Karpas-422 (cell line): ENCODE measurements at regions not wholly inside any gene's neighbourhood (a gene's known extent, or its start where the extent isn't known, plus 50 kb on each side); places are given as distances from the start of the nearest gene placed in this dataset.
A peak's percentile ranks its signal among the peaks of the same experiment; 100 is the strongest.
"Not testable (repeated sequence)": the region's sequence is repeated elsewhere in the genome, so short reads cannot be mapped to it uniquely, and the experiment has no call there.

Experiments
- DNase-seq: peaks from one replicate; pipeline ENCODE4 v3.0.0-alpha.2; 2015
- H2AFZ ChIP-seq: fragments of 200-600 bp; sonication (generic); 2 replicates; pipeline ENCODE4 v1.6.1; 2014; ENCODE audit warnings: antibody characterized with exemption, low read length, mixed read lengths
- H3K27ac ChIP-seq: fragments of 200-600 bp; sonication (generic); 2 replicates; pipeline ENCODE4 v1.5.1; 2014; ENCODE audit warnings: mild to moderate bottlenecking, low read length, moderate library complexity
- H3K27me3 ChIP-seq: fragments of 200-600 bp; sonication (generic); 2 replicates; pipeline ENCODE4 v1.6.1; 2014; ENCODE audit warnings: low read length, mixed read lengths
- H3K36me3 ChIP-seq: fragments of 200-600 bp; sonication (generic); 2 replicates; pipeline ENCODE4 v1.6.1; 2014; ENCODE audit warnings: low read length, mixed read lengths; ENCODE audit not compliant: insufficient read depth
- H3K4me1 ChIP-seq: fragments of 200-600 bp; sonication (generic); 2 replicates; pipeline ENCODE4 v1.6.1; 2014; ENCODE audit warnings: mild to moderate bottlenecking, low read length, mixed read lengths
- H3K4me2 ChIP-seq: fragments of 200-600 bp; sonication (generic); 2 replicates; pipeline ENCODE4 v1.6.1; 2014; ENCODE audit warnings: low read length, low read depth, mild to moderate bottlenecking; ENCODE audit not compliant: poor library complexity, severe bottlenecking
- H3K4me3 ChIP-seq: fragments of 200-600 bp; sonication (generic); 2 replicates; pipeline ENCODE4 v1.5.1; 2014; ENCODE audit warnings: mild to moderate bottlenecking, antibody characterized with exemption, low read length, mixed read lengths
- H3K79me2 ChIP-seq: fragments of 200-600 bp; sonication (generic); 2 replicates; pipeline ENCODE4 v1.6.1; 2014; ENCODE audit warnings: mild to moderate bottlenecking, low read length, mixed read lengths
- H3K9ac ChIP-seq: fragments of 200-600 bp; sonication (generic); 2 replicates; pipeline ENCODE4 v1.6.0; 2014; ENCODE audit warnings: low read length
- H3K9me2 ChIP-seq: fragments of 200-600 bp; sonication (generic), shearing (Covaris generic); replicated peaks from 2 replicates; pipeline ENCODE4 v1.6.0; 2014; ENCODE audit warnings: mild to moderate bottlenecking, low read length, moderate library complexity; ENCODE audit not compliant: insufficient read depth
- H3K9me3 ChIP-seq: fragments of 300-700, 200-600 bp; sonication (generic); 2 replicates; pipeline ENCODE4 v1.6.1; 2014; ENCODE audit warnings: low read length, mixed read lengths
- H4K20me1 ChIP-seq: fragments of 200-600 bp; sonication (generic); 2 replicates; pipeline ENCODE4 v1.6.1; 2014; ENCODE audit warnings: mild to moderate bottlenecking, antibody characterized with exemption, low read length, low read depth; ENCODE audit not compliant: insufficient read depth

GRCh38 chr7:85896531-85896930, 709.7 kb upstream of the SEMA3D start:
- no peaks in the 10 kb centered on the region for H3K9me3 ChIP-seq

GRCh38 chr7:85895835-85896234, 709.0 kb upstream of the SEMA3D start:
- Histone ChIP-seq H3K4me3 (no peak overlapping the region), H3K36me3 (no peaks in the 10 kb centered on the region), H3K9me2 (no peaks in the 10 kb centered on the region), H3K4me2 (no peak overlapping the region), H3K9ac (no peak overlapping the region), H3K27ac (no peak overlapping the region), H3K27me3 (no peaks in the 10 kb centered on the region), H3K79me2 (no peaks in the 10 kb centered on the region), H2AFZ (no peak overlapping the region), H3K4me1 (no peaks in the 10 kb centered on the region), H3K9me3 (no peaks in the 10 kb centered on the region), H4K20me1 (no peaks in the 10 kb centered on the region)
- no peak for DNase-seq

More at GRCh38 chr7:85896531-85896930, 709.7 kb upstream of the SEMA3D start:
- Histone ChIP-seq H3K9ac (no peak overlapping the region), H3K36me3 (no peaks in the 10 kb centered on the region), H3K4me2 (no peak overlapping the region), H2AFZ (no peak overlapping the region), H3K4me3 (no peak overlapping the region), H3K79me2 (no peaks in the 10 kb centered on the region), H3K4me1 (no peaks in the 10 kb centered on the region), H3K27me3 (no peaks in the 10 kb centered on the region), H3K27ac (no peak overlapping the region), H3K9me2 (no peaks in the 10 kb centered on the region), H4K20me1 (no peaks in the 10 kb centered on the region)
- DNase-seq, result no peak

GRCh38 chr7:85891900-85892299, 705.0 kb upstream of the SEMA3D start:
- not testable (repeated sequence) for H3K4me1 ChIP-seq, H3K36me3 ChIP-seq, H3K4me2 ChIP-seq, H3K9me3 ChIP-seq, H4K20me1 ChIP-seq, DNase-seq, H3K4me3 ChIP-seq, H3K9me2 ChIP-seq, H3K27ac ChIP-seq, H2AFZ ChIP-seq, H3K9ac ChIP-seq, H3K27me3 ChIP-seq, H3K79me2 ChIP-seq

GRCh38 chr7:85890244-85890811, 703.5 kb upstream of the SEMA3D start:
- Histone ChIP-seq H3K9me2 (no peaks in the 10 kb centered on the region), H3K4me1 (no peaks in the 10 kb centered on the region), H3K9ac (no peak overlapping the region), H4K20me1 (no peaks in the 10 kb centered on the region), H2AFZ (no peak overlapping the region), H3K36me3 (no peaks in the 10 kb centered on the region), H3K4me2 (no peak overlapping the region), H3K9me3 (no peaks in the 10 kb centered on the region), H3K79me2 (no peaks in the 10 kb centered on the region), H3K27me3 (no peaks in the 10 kb centered on the region), H3K27ac (no peak overlapping the region), H3K4me3 (no peak overlapping the region)
- peak; percentile 71 for DNase-seq

- DNase-seq, result no peak
- no peak overlapping the region for H3K9ac ChIP-seq
- no peaks in the 10 kb centered on the region for H3K27me3 ChIP-seq
- no peak overlapping the region for H3K4me3 ChIP-seq
- H3K36me3 ChIP-seq, result no peaks in the 10 kb centered on the region
- H3K9me2 ChIP-seq, result no peaks in the 10 kb centered on the region
- no peak overlapping the region for H3K27ac ChIP-seq
- H3K4me2 ChIP-seq, result no peak overlapping the region
- H2AFZ ChIP-seq, result no peak overlapping the region
- no peaks in the 10 kb centered on the region for H4K20me1 ChIP-seq
- H3K4me1 ChIP-seq, result no peaks in the 10 kb centered on the region
- H3K9me3 ChIP-seq, result no peaks in the 10 kb centered on the region
- no peaks in the 10 kb centered on the region for H3K79me2 ChIP-seq
These were observed 700.3 kb upstream of the SEMA3D start for GRCh38 chr7:85887133-85887532.

GRCh38 chr7:85882335-85882734, 695.5 kb upstream of the SEMA3D start:
- no peaks in the 10 kb centered on the region for H3K4me1 ChIP-seq
- H3K4me2 ChIP-seq, result no peak overlapping the region
- H3K79me2 ChIP-seq, result no peaks in the 10 kb centered on the region
- no peak for DNase-seq
- no peaks in the 10 kb centered on the region for H3K36me3 ChIP-seq
- no peaks in the 10 kb centered on the region for H3K9me3 ChIP-seq
- no peak overlapping the region for H2AFZ ChIP-seq
- no peak overlapping the region for H3K4me3 ChIP-seq
- no peaks in the 10 kb centered on the region for H3K9me2 ChIP-seq
- H3K27ac ChIP-seq, result no peak overlapping the region
- no peak overlapping the region for H3K9ac ChIP-seq
- no peaks in the 10 kb centered on the region for H3K27me3 ChIP-seq
- H4K20me1 ChIP-seq, result no peaks in the 10 kb centered on the region

- Histone ChIP-seq H3K27ac (no peak overlapping the region), H3K36me3 (no peaks in the 10 kb centered on the region), H3K4me2 (no peak overlapping the region), H3K4me3 (no peak overlapping the region), H3K9ac (no peak overlapping the region), H3K79me2 (no peaks in the 10 kb centered on the region), H2AFZ (no peak overlapping the region), H3K9me3 (no peaks in the 10 kb centered on the region), H3K27me3 (no peaks in the 10 kb centered on the region), H3K9me2 (no peaks in the 10 kb centered on the region), H4K20me1 (no peaks in the 10 kb centered on the region), H3K4me1 (no peaks in the 10 kb centered on the region)
- DNase-seq, result no peak
These were observed 688.5 kb upstream of the SEMA3D start for GRCh38 chr7:85875398-85875797.

GRCh38 chr7:85866540-85866939, 679.7 kb upstream of the SEMA3D start:
- no peaks in the 10 kb centered on the region for H4K20me1 ChIP-seq
- no peaks in the 10 kb centered on the region for H3K9me2 ChIP-seq
- H3K27me3 ChIP-seq, result no peaks in the 10 kb centered on the region
- no peak overlapping the region for H3K9ac ChIP-seq
- H3K79me2 ChIP-seq, result no peaks in the 10 kb centered on the region
- H3K4me2 ChIP-seq, result no peak overlapping the region
- no peaks in the 10 kb centered on the region for H3K9me3 ChIP-seq
- H3K4me3 ChIP-seq, result no peak overlapping the region
- H3K27ac ChIP-seq, result no peak overlapping the region
- H3K36me3 ChIP-seq, result no peaks in the 10 kb centered on the region
- H2AFZ ChIP-seq, result no peak overlapping the region
- H3K4me1 ChIP-seq, result no peaks in the 10 kb centered on the region
- DNase-seq, result no peak
